GM21529 (cell line): ENCODE measurements at regions not wholly inside any gene's neighbourhood (a gene's known extent, or its start where the extent isn't known, plus 50 kb on each side); places are given as distances from the start of the nearest gene placed in this dataset.
"Not testable (repeated sequence)": the region's sequence is repeated elsewhere in the genome, so short reads cannot be mapped to it uniquely, and the experiment has no call there.

Source experiments
- ATAC-seq: cut with Tn5 transposase; IDR thresholded peaks from one replicate; pipeline ENCODE4 v1.9.1; 2021; ENCODE audit not compliant: unreplicated experiment

DNA sequence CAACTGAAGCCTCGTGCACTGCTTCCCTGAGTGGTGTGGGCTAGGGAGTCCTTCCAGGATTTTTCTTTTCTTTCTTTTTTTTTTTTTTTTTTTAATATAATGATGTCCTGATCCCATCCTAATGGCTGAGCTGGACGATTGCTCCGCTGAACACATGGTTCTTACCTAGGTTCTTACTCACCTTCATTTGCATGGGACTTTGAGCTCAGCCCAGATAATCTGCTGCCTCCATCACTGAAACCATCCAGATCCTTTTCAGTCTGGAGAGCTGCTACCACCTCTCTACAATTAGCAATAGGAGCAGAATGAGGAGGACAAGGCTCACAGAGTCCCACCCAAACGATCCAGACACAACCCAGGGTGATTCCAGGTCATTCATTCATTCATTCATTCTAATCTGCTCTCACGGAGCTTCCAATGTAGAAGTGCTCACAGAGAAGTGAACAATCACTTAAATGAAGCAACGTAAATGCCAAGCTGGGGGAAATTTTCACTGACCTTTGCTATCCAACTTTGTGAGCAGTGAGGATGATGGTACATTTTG, 246.3 kb upstream of the RREB1 start:
- ATAC-seq = no peak

DNA sequence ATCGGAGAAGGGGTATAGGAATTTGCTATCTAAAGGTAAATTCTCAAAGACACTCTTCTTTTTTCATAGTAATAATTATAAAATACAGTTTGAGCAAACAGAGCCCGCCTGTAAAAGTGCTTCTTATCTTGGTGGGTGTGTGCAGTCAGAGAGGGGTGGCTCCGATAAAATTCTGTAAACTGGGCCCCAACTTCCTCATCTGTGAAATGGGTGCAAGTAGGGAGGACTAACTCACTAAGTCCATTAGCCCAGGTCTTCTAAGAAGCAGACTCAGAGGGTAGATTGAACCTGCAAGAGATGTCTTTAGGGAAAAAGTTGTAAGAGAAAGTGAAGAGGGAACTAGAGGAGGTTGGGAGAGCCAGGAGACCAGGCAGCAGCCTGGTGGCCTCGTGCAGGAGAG, 245.8 kb upstream of the RREB1 start:
- no peak for ATAC-seq

DNA sequence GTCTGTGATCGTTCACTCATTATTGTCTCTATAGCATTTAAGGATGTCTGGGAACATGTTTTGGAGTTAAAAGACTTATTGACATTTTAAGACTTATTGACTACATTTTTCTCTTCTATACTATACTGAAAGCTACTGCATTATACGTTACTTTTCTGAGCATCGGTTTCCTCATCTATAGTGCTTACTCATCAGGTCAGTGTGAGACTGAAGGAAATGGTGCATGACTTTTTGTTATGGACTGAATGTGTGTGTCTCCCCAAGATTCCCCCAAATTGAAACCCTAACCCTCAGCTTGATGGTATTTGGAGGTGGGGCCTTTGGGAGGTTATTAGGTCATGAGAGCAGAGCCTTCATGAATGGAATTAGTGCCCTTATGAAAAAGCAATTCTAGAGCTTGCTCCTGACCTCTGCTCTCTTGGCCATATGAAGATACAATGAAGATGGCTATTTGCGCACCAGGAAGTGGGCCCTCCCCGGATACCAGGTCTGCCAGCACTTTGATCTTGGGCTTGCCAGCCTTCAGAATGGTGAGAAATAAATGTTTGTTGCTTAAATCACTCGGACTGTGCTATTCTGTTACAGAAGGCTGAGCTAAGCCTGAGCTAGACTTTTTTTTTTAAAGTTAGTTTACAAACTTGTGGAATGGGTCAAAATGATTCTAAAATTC, 243.7 kb upstream of the RREB1 start:
- no peak for ATAC-seq

DNA sequence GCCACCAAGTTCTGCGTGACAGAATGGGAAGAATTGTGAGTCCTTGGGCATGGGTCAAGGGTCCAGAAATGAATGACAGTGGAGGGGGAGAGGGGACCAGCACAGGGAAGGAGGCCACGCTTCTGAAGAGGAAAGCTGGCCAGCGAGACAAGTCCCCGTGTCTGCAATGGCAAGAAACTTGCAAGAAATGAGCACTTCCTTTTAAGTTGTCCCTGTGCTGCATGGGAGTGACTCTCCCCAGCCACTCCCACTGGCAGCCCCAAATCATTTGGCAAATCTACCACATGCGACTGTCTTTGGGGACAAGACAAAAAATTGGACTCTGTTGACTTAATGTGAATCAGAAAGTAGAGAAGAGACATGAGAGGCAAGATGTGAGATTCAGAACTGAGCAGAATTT, 242.2 kb upstream of the RREB1 start:
- no peak for ATAC-seq

DNA sequence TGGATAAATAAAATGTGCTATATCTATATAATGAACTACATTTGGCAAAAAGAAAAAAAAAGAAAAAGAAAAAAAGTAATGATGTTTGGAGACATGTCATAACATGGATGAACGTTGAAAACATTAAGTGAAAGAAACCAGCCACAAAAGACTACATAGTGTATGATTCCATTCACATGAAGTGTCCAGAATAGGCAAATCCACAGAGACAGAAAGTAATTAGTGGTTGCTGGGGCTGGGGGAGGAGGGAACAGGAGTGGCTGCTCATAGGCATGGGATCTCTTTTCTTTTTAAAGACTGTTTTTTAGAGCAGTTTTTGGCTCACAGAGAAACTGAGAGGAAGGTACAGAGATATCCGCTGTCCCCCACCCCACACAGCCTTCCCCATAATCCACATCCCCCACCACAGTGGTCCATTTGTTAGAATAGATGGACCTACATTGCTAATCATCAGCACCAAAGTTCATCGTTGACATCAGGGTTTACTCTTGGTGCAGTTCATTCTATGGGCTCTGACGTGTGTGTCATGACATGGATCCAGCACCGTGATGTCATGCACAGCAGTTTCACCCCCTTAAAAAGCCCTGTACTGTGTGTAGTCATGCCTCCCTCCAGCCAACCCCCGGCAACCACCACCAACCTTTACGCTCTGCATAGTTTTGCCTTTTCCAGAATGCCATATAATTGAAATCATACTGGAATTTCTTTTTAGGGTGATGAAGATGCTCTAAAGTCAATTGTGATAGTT, 240.9 kb upstream of the RREB1 start:
- no peak for ATAC-seq

DNA sequence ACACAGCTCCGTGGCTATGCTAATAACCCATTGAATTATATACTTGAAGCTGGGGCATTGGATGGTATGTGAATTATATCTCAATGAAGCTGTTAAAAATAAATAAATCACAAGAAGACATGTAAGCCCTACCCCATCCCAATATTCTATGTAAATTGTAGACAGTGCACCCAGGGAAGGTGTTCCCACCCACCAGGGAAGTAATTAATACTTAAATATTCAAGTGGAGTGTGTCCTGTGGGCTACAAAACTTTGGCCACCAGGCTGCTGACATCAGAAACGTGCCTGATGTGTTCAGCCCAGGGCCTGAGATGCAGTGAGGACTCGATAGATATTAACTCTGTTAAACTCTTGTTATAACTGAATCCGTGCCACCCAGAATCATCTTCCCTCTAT, 240.4 kb upstream of the RREB1 start:
- no peak for ATAC-seq

DNA sequence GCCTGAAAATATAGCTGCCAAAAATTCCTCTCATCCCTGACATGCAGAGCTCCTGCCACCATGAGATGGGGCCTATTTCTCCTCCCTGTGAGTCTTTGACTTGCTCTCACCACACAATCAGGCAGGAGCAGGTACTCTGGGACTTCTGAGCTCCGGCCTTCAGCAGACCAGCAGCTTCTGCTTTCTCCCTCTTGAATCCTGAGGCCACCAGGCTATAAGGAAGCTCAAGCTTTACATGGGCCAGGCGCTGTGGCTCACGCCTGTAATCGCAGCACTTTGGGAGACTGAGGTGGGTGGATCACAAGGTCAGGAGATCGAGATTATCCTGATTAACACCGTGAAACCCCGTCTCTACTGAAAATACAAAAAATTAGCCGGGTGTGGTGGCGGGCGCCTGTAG, 238.7 kb upstream of the RREB1 start:
- no peak for ATAC-seq

DNA sequence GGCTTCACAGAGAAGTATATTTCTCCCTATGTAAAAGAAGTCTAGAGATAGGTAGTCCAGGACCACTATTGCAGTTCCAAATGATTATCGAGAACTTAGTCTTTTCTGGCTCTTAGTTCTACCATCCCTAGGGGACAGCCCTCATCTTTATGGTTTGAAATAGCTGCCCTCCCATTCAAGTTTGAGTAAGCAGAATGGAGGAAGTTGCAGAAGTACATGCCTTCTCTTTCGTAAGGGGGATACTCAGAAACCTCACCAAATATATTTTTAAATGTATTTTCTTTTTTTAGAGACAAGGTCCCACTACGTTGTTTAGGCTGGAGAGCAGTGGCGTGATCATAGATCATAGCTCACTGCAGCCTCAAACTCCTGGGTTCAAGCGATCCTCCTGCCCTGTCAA, 236.8 kb upstream of the RREB1 start:
- ATAC-seq = no peak

DNA sequence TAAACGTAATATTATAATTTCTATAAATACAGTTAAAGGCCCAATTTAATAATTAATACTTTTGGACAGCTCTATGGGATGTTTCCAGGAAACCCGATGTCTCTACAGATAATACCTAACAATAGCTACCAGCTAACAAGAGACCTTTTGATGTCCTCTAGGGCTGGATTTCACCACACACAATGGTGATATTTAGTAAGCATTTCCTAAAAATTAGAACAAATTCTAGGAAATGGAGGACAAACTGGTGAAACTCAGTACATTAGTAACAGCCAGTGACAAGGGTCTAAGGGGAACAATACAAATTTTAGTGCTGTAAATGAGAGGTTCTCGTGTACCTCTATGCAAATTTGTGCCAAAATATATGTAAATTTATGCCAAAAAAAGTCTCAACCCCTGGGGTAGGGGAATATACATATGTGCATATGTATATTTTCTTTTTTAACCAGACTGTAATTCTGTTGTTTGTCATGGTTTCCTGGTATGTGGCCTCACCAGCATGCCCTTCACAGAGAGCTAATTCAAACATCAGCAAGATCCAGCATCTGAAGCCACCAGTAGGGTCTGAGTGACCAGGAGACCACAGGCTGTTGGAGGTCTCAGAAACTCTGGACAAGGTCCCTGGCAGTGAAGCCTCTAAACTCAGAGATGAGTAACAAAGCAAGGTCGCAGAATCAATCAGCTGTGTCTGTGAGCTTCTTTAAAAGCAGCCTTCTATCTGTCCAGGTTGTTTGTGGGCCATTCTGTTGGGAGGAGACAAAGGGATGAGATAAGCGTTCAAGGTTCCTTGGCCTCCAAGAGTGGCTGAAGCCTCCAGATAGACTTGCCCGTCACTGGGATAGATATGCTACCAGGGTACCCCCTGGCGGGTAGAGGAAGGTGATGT, 235.1 kb upstream of the RREB1 start:
- no peak for ATAC-seq

DNA sequence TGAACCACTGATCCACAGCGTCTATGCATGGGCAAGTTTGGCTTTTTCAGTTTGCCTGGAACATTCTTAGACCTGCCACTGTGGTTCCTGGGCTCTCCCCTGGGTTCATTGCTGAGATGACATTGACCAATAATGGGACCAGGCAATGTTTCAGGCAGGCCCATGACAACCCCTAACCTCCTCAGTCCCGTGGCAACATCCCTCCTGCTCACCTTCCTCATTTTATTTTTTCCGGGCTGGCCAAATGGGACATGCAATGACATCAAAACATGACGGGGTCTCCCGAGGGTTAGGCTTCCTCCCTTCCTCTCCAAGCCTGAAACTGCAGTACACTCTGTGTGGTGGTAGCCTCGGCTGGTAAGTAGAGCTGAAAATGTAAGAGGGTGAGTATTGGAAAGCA, 234.0 kb upstream of the RREB1 start:
- ATAC-seq = no peak

DNA sequence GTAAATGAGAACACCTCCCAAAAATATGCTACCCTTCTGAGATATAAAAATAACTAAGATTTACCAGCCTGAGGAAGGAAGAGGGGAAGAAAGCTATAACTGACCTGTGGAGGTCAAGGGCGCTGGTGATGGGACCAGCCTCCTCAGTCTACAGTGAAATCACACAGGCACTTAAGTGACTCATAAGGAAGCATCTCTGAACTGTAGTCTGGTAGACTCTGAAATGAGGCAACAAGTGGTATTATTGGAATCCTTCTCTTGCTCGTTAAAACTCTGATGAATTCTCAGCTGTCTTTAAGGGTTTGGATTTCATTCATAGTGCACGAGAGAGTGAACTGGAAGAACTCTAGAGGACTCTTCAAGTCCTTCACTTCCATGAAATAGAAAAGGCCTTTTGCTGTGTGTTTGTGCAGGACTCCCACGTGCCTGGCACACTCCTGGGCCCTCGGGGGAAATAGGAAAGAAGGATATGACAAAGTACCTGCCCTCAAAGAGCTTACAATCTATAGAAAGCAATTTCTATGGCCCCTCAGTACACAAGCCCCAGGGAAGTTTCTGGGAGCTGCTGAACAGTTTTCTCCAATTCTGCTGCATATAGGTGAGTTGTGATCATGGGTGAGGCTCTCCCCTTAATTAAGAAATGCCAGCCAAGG, 231.8 kb upstream of the RREB1 start:
- no peak for ATAC-seq

DNA sequence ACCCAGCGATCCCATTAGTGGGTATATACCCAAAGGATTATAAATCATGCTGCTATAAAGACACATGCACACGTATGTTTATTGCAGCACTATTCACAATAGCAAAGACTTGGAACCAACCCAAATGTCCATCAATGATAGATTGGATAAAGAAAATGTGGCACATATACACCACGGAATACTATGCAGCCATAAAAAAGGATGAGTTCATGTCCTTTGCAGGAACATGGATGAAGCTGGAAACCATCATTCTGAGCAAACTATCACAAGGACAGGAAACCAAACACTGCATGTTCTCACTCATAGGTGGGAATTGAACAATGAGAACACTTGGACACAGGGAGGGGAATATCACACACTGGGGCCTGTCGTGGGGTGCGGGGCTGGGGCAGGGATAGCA, 230.0 kb upstream of the RREB1 start:
- not testable (repeated sequence) for ATAC-seq

DNA sequence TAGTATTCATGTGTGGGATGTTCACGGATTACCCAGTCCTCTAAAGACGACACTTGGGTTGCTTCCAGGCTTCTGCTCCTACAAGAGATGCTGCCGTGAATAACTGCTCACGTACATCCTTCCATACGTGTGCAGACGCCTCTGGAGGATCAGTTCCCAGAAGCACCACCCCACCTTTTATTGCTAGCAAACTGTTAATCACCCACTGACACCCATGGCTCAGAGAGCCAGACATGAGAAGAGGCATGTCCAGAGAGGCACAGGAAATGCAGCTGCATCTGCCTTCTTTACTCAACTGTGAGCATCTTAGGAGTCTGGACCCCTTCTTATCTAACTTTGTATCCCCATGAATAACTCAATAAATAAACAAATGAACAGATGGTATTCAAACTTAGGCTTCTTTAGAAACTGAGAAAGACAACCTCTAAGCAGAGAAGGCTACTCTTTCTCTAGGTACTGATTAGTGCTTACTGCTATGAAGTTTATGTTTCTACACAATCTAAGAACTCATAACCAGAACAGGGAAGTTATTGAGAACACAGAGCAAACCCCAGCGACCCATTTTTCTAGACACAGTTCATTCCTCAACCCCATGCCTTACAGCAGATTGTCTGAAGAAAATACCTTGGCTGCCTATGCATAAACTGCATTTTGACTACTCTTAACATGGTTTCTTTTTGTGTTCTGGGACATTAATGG, 228.7 kb upstream of the RREB1 start:
- peak; percentile 67 for ATAC-seq

DNA sequence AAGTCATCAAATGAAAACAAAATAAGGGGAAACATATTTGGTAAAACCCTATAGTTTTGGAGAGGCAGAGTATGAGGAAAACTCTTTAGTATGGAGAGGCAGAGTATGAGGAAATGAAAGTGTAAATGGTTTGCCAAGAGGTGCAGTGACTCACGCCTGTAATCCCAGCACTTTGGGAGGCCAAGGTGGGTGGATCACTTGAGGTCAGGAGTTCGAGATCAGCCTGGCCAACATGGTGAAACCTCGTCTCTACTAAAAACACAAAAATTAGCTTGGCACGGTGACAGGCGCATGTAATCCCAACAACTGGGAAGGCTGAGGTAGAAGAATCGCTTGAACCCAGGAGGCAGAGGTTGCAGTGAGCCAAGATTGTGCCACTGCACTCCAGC, 228.2 kb upstream of the RREB1 start:
- peak; percentile 23 for ATAC-seq

DNA sequence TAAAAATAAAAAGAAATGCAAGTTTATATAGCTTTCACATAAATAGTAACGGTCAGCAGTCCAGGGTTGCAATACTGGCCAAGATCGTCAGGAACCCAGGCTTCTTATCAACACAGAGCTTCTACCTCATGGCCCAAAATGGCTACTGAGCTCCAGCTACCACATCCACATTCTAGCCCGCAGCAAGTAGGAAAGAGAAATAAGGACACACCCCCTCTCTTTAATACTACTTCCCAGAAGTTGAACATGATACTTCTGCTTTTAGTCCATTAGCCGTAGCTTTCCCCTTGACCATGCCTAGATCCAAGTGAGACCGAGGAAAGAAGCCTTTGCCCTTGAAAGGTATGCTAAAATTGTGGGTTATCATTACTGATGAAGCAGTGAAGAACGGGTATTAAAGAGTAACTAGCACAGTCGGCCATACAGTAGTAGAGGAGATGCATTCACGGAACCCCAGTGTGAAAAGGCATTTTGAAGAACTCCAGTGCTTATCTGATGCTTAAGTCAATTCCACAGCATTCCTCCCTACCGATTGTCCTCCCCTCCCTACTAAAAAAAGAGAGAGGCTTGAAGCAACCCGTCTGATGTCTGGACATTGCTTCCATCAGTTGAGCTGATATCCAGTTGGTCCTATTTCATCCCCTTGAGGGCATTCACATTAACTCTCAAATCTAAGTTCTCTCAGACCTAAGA, 226.9 kb upstream of the RREB1 start:
- no peak for ATAC-seq

DNA sequence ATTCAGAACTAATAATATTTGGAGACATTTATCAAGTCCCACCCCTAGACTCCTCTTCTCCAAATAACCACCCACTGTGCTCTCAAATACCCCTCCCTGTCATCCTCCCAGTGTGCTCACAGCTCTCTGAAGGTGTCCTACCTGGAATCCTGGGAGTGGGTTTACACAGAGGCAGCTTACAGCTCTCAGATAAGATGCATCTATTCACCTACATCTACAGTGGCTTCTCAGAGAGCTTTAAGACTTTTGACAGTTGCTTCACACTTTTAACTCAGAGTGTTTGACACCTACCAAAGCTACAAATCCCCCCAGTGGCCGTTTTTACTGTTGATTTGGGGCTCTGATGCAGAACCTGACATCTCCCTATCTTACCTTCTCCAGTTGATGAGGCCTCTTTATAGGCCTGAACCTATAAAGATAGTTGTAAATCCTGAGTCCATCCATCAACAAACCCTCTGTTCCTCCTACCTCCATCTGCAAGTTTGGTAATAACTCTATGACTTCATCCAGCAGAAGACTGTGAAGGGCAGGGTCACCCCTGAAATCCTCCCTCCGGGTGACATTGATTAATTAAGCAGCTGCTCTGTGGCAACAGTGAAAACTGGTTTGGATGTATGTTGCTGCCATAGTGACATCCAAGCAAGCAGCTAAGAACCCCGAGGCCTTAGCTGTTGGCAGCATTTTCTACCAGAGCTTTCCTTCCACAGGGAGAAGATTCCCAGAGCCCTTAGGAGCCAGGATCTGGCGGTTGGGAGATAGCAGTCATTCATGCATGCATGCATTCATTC, 226.1 kb upstream of the RREB1 start:
- ATAC-seq = no peak

DNA sequence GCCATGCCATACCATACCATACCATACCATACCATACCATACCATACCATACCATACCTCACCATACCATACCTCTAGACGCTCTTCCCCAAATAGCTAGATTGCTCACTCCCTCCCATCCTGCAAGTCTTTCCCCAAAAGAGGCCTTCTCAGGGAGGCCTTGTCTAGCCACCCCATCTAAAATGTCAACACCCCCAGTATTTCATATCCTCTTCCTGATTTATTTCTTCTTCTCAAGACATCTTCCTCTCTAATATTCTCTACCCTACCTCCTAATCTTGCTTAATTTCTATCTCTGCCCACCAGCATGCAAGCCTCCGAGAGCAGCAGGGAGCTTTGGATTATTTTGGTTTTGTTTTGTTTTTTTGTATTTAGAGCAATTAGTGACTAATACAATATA, 225.2 kb upstream of the RREB1 start:
- ATAC-seq = no peak

DNA sequence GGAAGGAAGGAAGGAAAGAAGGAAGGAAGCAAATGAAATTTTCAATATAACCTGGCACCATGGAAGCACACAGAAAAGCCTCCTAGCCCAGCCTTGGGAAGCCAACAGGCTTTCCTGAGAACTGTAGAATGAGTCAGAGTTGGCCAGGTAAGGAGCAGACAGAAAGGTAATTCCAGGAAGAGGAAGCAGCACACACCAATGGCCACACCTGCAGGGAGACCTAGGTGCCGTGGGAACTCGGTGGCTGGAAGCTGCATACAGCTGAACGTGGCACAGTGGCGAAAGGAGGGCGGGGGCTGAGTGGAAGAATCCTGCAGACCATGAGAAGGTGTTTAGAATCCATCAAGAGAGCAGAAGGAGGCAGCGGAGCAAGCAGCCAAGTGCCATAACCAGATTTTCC, 224.8 kb upstream of the RREB1 start:
- no peak for ATAC-seq

DNA sequence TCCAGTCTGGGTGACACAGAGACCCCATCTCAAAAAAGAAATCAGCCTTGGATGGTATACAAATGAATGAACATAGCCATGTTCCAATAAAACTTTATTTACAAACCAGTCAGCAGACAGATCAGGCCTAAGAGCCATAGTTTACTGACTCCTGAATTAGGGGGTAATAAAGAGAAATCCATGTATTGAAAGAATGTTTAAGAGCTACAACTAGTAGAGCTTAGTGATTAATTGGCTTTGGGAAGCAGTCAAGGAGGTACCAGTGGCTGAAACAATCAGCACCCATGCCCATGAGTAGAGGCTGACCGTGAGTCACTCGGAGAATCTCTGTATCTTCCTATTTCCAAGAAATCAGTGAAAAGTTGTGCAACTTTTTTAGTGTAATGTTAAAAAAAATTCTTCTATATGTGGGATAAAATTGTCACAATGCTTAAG, 223.6 kb upstream of the RREB1 start:
- no peak for ATAC-seq
